ENCODE measurements at regions not wholly inside any gene's neighbourhood (a gene's known extent, or its start where the extent isn't known, plus 50 kb on each side); places are given as distances from the start of the nearest gene placed in this dataset.
"Not testable (repeated sequence)": the region's sequence is repeated elsewhere in the genome, so short reads cannot be mapped to it uniquely, and the experiment has no call there.

GRCh38 chr20:28602403-28603217 lies 2654.9 kb upstream of the DEFB115 start:
- DNase-seq (ENCODE audit: low spot score in 2 of 2), result peak; percentile 38 to 77
- H3K4me1 ChIP-seq; H3K36me3 ChIP-seq; H3K9me3 ChIP-seq; H3K27me3 ChIP-seq; intact Hi-C loops (cut with DNase I): not testable (repeated sequence)
- TF ChIP-seq CTCF (IDR thresholded peaks at IDR 0.05), result peak in 2 of 3 experiments; percentile 22 to 68
- peak overlapping the region; percentile 44 to 74 for H3K4me3 ChIP-seq
- peak overlapping the region; percentile 61 to 80 for H3K27ac ChIP-seq

- Histone ChIP-seq H3K27ac (peak overlapping the region; percentile 61 to 80), H3K4me3 (peak overlapping the region; percentile 44 to 74)
- DNase-seq (ENCODE audit: low spot score in 2 of 2); H3K9me3 ChIP-seq; H3K4me1 ChIP-seq; H3K27me3 ChIP-seq; intact Hi-C loops (cut with DNase I); H3K36me3 ChIP-seq: not testable (repeated sequence)
Measured at GRCh38 chr20:28603218-28603577, 2654.3 kb upstream of the DEFB115 start.

- H3K27me3 ChIP-seq, result no peaks in the 10 kb centered on the region
- H3K27ac ChIP-seq, result no peak overlapping the region
- H3K4me3 ChIP-seq, result no peak overlapping the region
- intact Hi-C loops (cut with DNase I), result no loop called here
- TF ChIP-seq CTCF (IDR thresholded peaks at IDR 0.05), result no peak
- no peak for DNase-seq (ENCODE audit: low spot score in 2 of 2)
- no peaks in the 10 kb centered on the region for H3K4me1 ChIP-seq
- no peaks in the 10 kb centered on the region for H3K36me3 ChIP-seq
- H3K9me3 ChIP-seq, result peaks cover 5 to 15% of the 10 kb centered on the region in 2 donors
Measured at GRCh38 chr20:28616354-28616753, 2641.1 kb upstream of the DEFB115 start.

- H3K4me3 ChIP-seq; H3K36me3 ChIP-seq; H3K27me3 ChIP-seq; H3K27ac ChIP-seq; DNase-seq (ENCODE audit: low spot score in 2 of 2); H3K4me1 ChIP-seq; intact Hi-C loops (cut with DNase I): not testable (repeated sequence)
- H3K9me3 ChIP-seq, result peaks cover 0 to 15% of the 10 kb centered on the region in 2 donors
Measured at GRCh38 chr20:28619956-28620651, 2637.4 kb upstream of the DEFB115 start.

GRCh38 chr20:28625112-28625511 lies 2632.4 kb upstream of the DEFB115 start:
- H3K27me3 ChIP-seq; DNase-seq (ENCODE audit: low spot score in 2 of 2); intact Hi-C loops (cut with DNase I); H3K9me3 ChIP-seq; H3K36me3 ChIP-seq; H3K4me3 ChIP-seq; H3K4me1 ChIP-seq; H3K27ac ChIP-seq: not testable (repeated sequence)

- H3K4me3 ChIP-seq; DNase-seq (ENCODE audit: low spot score in 2 of 2); H3K27me3 ChIP-seq; intact Hi-C loops (cut with DNase I); H3K36me3 ChIP-seq; H3K9me3 ChIP-seq; H3K4me1 ChIP-seq; H3K27ac ChIP-seq: not testable (repeated sequence)
Measured at GRCh38 chr20:28640831-28641230, 2616.6 kb upstream of the DEFB115 start.
